B cell (primary cell): ENCODE measurements at regions not wholly inside any gene's neighbourhood (a gene's known extent, or its start where the extent isn't known, plus 50 kb on each side); places are given as distances from the start of the nearest gene placed in this dataset.

Source experiments
- ATAC-seq: fragments of 200-7000 bp; cut with Tn5 transposase; one replicate; pipeline ENCODE4 v1.10.0; 2021; ENCODE audit warnings: low read depth, mild to moderate bottlenecking, moderate number of reproducible peaks, moderate library complexity
- CTCF ChIA-PET: fragments of 350-600 bp; sonication (Branson Sonifier 250); formaldehyde crosslinking; loops from one replicate; lab custom pipeline; 2021; ENCODE audit warnings: antibody characterized with exemption, inconsistent platforms; lab: Charles Lee
- POLR2A ChIA-PET: fragments of 350-600 bp; sonication (Branson Sonifier 250); formaldehyde crosslinking; loops from one replicate; lab custom pipeline; 2021; ENCODE audit warnings: antibody characterized with exemption; lab: Charles Lee
- DNase-seq: peaks from one replicate; pipeline ENCODE4 v3.0.0; 2013
- H2AFZ ChIP-seq: 2 replicates; pipeline ENCODE4 v1.6.1; 2012; ENCODE audit warnings: mild to moderate bottlenecking, low read depth, low read length; ENCODE audit not compliant: insufficient read depth, poor library complexity, severe bottlenecking
- H3K27ac ChIP-seq, 2 donors: 1 replicate in 1 of 2; 2 replicates in 1 of 2; pipeline ENCODE4 v1.5.1; 2012 to 2013; ENCODE audit warnings: low read length in 2 of 2, mild to moderate bottlenecking in 2 of 2, moderate library complexity in 1 of 2
- H3K27me3 ChIP-seq, 4 experiments: fragments of 200-600 bp in 1 of 4; sonication (generic) in 1 of 4; replicated peaks in 1 of 4; 1 replicate in 2 of 4; 2 replicates in 2 of 4; pipeline versions ENCODE4 v1.6.1 to v1.7.0; 2013 to 2016; ENCODE audit warnings: low read length in 3 of 4, mild to moderate bottlenecking in 2 of 4, mixed read lengths in 1 of 4, moderate library complexity in 1 of 4; ENCODE audit not compliant: insufficient read depth in 4 of 4, control insufficient read depth in 3 of 4; ENCODE audit errors: control extremely low read depth in 1 of 4
- H3K36me3 ChIP-seq, 2 experiments: replicated peaks in 1 of 2; 1 replicate in 1 of 2; 2 replicates in 1 of 2; pipeline versions ENCODE4 v1.6.1 to v1.7.1; 2013; ENCODE audit warnings: low read length in 1 of 2; ENCODE audit not compliant: insufficient read depth in 2 of 2, control insufficient read depth in 1 of 2; ENCODE audit errors: control extremely low read depth in 1 of 2, extremely low read depth in 1 of 2
- H3K4me1 ChIP-seq, 2 donors: fragments of 200-600 bp in 1 of 2; sonication (generic) in 1 of 2; 1 replicate in 1 of 2; 2 replicates in 1 of 2; pipeline versions ENCODE4 v1.5.1 to v1.6.1; 2013 to 2017; ENCODE audit warnings: low read length in 2 of 2; ENCODE audit not compliant: control insufficient read depth in 2 of 2, insufficient read depth in 2 of 2
- H3K4me2 ChIP-seq: replicated peaks from 2 replicates; pipeline ENCODE3; 2012; ENCODE audit warnings: mild to moderate bottlenecking, low read depth, low read length; ENCODE audit not compliant: poor library complexity, severe bottlenecking
- H3K4me3 ChIP-seq, 5 experiments: fragments of 200-600 bp in 1 of 5; sonication (generic) in 1 of 5; 1 replicate in 3 of 5; 2 replicates in 2 of 5; pipeline versions ENCODE4 v1.5.1 to v1.7.0; 2011 to 2016; ENCODE audit warnings: low read length in 4 of 5, mild to moderate bottlenecking in 4 of 5, low read depth in 2 of 5, control low read depth in 1 of 5, moderate library complexity in 1 of 5; ENCODE audit not compliant: insufficient read depth in 1 of 5; ENCODE audit errors: control extremely low read depth in 1 of 5, extremely low read depth in 1 of 5
- H3K79me2 ChIP-seq: fragments of 200-600 bp; sonication (generic); one replicate; pipeline ENCODE4 v1.6.0; 2016; ENCODE audit warnings: low read length; ENCODE audit not compliant: control insufficient read depth, insufficient read depth
- H3K9ac ChIP-seq: fragments of 200-600 bp; sonication (generic); 2 replicates; pipeline ENCODE4 v1.6.1; 2017; ENCODE audit warnings: mild to moderate bottlenecking, low read length, moderate library complexity
- H3K9me3 ChIP-seq, 3 donors: one replicate each; pipeline versions ENCODE4 v1.6.1 to v1.7.1; 2013; ENCODE audit warnings: low read length in 2 of 3; ENCODE audit not compliant: control insufficient read depth in 2 of 3, insufficient read depth in 1 of 3; ENCODE audit errors: control extremely low read depth in 1 of 3
- H4K20me1 ChIP-seq: 2 replicates; pipeline ENCODE4 v1.6.0; 2012; ENCODE audit warnings: mild to moderate bottlenecking, low read length; ENCODE audit not compliant: insufficient read depth, control insufficient read depth, poor library complexity, severe bottlenecking
- H3K27ac Mint-ChIP-seq: one replicate; pipeline ENCODE4 v1.8.0; 2021; ENCODE audit warnings: mixed read lengths
- H3K27me3 Mint-ChIP-seq: one replicate; pipeline ENCODE4 v1.8.0; 2021; ENCODE audit warnings: mixed read lengths
- H3K4me1 Mint-ChIP-seq: one replicate; pipeline ENCODE4 v1.8.0; 2021; ENCODE audit warnings: mixed read lengths
- H3K4me3 Mint-ChIP-seq: one replicate; pipeline ENCODE4 v1.8.0; 2021; ENCODE audit warnings: mixed read lengths
- H3K9me3 Mint-ChIP-seq: one replicate; pipeline ENCODE4 v1.8.0; 2022; ENCODE audit warnings: mixed read lengths; ENCODE audit not compliant: insufficient read depth
- CTCF ChIP-seq: fragments of 200-600 bp; IDR thresholded peaks from one replicate; pipeline ENCODE4 v1.8.0; 2022; ENCODE audit warnings: antibody characterized with exemption, mild to moderate bottlenecking
- EZH2 ChIP-seq: IDR thresholded peaks from 2 replicates; pipeline ENCODE4 v1.6.1; 2012; ENCODE audit warnings: borderline replicate concordance, low read depth, mild to moderate bottlenecking, moderate library complexity, low read length; ENCODE audit not compliant: insufficient read depth, poor library complexity, severe bottlenecking
- WGBS: methylation state at CpG from one replicate; pipeline ENCODE4 v1.1.5; 2013; ENCODE audit warnings: missing lambda C conversion rate; ENCODE audit not compliant: insufficient coverage; 5-methylcytosine and 5-hydroxymethylcytosine counted together
- intact Hi-C: fragments of 100-400 bp; cut with micrococcal nuclease; formaldehyde crosslinking; loops from one replicate; pipeline ENCODE4 v1.10.0; 2022

DNA sequence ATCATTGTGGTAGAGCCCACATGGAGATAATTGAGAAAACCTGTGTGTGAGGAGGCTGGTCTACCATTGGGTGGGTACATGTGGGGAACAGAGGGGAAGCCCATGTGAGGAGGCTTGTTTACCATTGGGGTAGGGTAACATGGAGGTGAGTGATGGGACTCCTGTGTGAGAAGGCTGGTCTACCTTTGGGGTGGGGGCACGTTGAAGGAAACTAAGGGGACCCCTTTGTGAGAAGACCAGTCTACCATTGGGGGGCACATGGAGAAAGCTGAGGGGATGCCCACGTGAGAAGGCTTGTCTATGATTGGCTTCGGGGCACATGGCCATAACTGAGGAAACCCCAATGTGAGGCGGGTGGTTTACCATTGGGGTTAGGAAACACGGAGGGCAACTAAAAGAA, 158.5 kb downstream of the FBLN2 start:
- H3K27me3 Mint-ChIP-seq, result peaks cover 48% of the 10 kb centered on the region

GRCh38 chr3:13706886-13707285, 158.0 kb downstream of the FBLN2 start:
- 74% methylated on average over 4 of the region's 4 CpGs for WGBS
- H3K36me3 ChIP-seq, result no peaks in the 10 kb centered on the region
- CTCF ChIA-PET, result no interaction called here
- Mint-ChIP-seq H3K27me3 (peaks cover 49% of the 10 kb centered on the region), H3K4me3 (no peak overlapping the region), H3K4me1 (no peaks in the 10 kb centered on the region), H3K9me3 (peaks cover 19% of the 10 kb centered on the region), H3K27ac (no peak overlapping the region)
- no peak for TF ChIP-seq EZH2
- no peak for TF ChIP-seq CTCF
- H3K9ac ChIP-seq, result no peak overlapping the region
- ATAC-seq (no peak), DNase-seq (no peak)
- H2AFZ ChIP-seq, result no peak overlapping the region
- intact Hi-C loops, result no loop called here
- POLR2A ChIA-PET, result no interaction called here
- peaks cover 0 to 23% (median 0%) of the 10 kb centered on the region in 4 experiments for H3K27me3 ChIP-seq
- peaks cover 0 to 44% (median 5%) of the 10 kb centered on the region in 3 donors for H3K9me3 ChIP-seq
- no peaks in the 10 kb centered on the region for H4K20me1 ChIP-seq
- no peaks in the 10 kb centered on the region for H3K4me1 ChIP-seq
- no peak overlapping the region for H3K27ac ChIP-seq
- no peak overlapping the region for H3K4me2 ChIP-seq
- H3K4me3 ChIP-seq, result no peak overlapping the region
- H3K79me2 ChIP-seq, result no peaks in the 10 kb centered on the region

More for the DNA sequence above, 158.5 kb downstream of the FBLN2 start:
- no peak for DNase-seq
- no peak overlapping the region for H3K4me2 ChIP-seq
- no peaks in the 10 kb centered on the region for H3K79me2 ChIP-seq
- ChIA-PET CTCF (no interaction called here), POLR2A (no interaction called here)
- 86% methylated on average over 5 of the region's 5 CpGs for WGBS
- peaks cover 0 to 19% (median 0%) of the 10 kb centered on the region in 4 experiments for H3K27me3 ChIP-seq
- ATAC-seq, result no peak
- no peaks in the 10 kb centered on the region for H3K4me1 ChIP-seq
- no peak overlapping the region for H3K27ac ChIP-seq
- no peak overlapping the region for H3K4me3 ChIP-seq
- TF ChIP-seq CTCF, result no peak
- no peak for TF ChIP-seq EZH2
- intact Hi-C loops, result no loop called here
- no peak overlapping the region for H2AFZ ChIP-seq
- no peaks in the 10 kb centered on the region for H3K36me3 ChIP-seq
- no peaks in the 10 kb centered on the region for H4K20me1 ChIP-seq
- no peak overlapping the region for H3K9ac ChIP-seq
- Mint-ChIP-seq H3K4me1 (no peaks in the 10 kb centered on the region), H3K4me3 (no peak overlapping the region), H3K9me3 (peaks cover 19% of the 10 kb centered on the region), H3K27ac (no peak overlapping the region)
- H3K9me3 ChIP-seq, result peaks cover 0 to 40% (median 5%) of the 10 kb centered on the region in 3 donors
